WTC11 (cell line): ENCODE measurements at regions not wholly inside any gene's neighbourhood (a gene's known extent, or its start where the extent isn't known, plus 50 kb on each side); places are given as distances from the start of the nearest gene placed in this dataset.

Experiments used
- ATAC-seq: fragments of 200-7000 bp; cut with Tn5 transposase; 2 replicates; pipeline ENCODE4 v1.10.0; 2021; ENCODE audit warnings: mild to moderate bottlenecking, moderate library complexity
- CTCF ChIA-PET: fragments of 300-600 bp; sonication (Branson Sonifier 250); formaldehyde crosslinking; loops from one replicate; lab custom pipeline; 2021; ENCODE audit warnings: antibody characterized with exemption; lab: Charles Lee
- POLR2A ChIA-PET: fragments of 350-600 bp; sonication (Branson Sonifier 250); formaldehyde crosslinking; loops from one replicate; lab custom pipeline; 2021; ENCODE audit warnings: antibody characterized with exemption; lab: Charles Lee
- DNase-seq: peaks from one replicate; pipeline ENCODE4 v3.0.0; 2021; ENCODE audit warnings: low spot score
- H3K27ac Mint-ChIP-seq: 2 replicates; pipeline ENCODE4 v1.8.0; 2021; ENCODE audit warnings: mixed read lengths
- H3K27me3 Mint-ChIP-seq: 2 replicates; pipeline ENCODE4 v1.8.0; 2021; ENCODE audit warnings: low read depth, mild to moderate bottlenecking, moderate library complexity, mixed read lengths
- H3K36me3 Mint-ChIP-seq: 2 replicates; pipeline ENCODE4 v1.8.0; 2021; ENCODE audit warnings: mixed read lengths
- H3K4me1 Mint-ChIP-seq: 2 replicates; pipeline ENCODE4 v1.8.0; 2022; ENCODE audit warnings: mixed read lengths
- H3K4me3 Mint-ChIP-seq: 2 replicates; pipeline ENCODE4 v1.8.0; 2021; ENCODE audit warnings: mild to moderate bottlenecking, moderate library complexity, mixed read lengths
- H3K9me3 Mint-ChIP-seq: 2 replicates; pipeline ENCODE4 v1.8.0; 2021; ENCODE audit warnings: mixed read lengths
- CREM ChIP-seq: sonication (generic); formaldehyde crosslinking; IDR thresholded peaks from 2 replicates; pipeline ENCODE4 v1.8.1; 2022; ENCODE audit warnings: mild to moderate bottlenecking, missing genetic modification reagents, moderate library complexity
- ETV6 ChIP-seq: sonication (generic); formaldehyde crosslinking; IDR thresholded peaks from 2 replicates; pipeline ENCODE4 v1.8.1; 2022; ENCODE audit warnings: mild to moderate bottlenecking, missing genetic modification reagents
- GRHL2 ChIP-seq: fragments of 250-450 bp; sonication (Bioruptor Pico); IDR thresholded peaks from 2 replicates; pipeline ENCODE4 v1.8.0; 2022; ENCODE audit warnings: mild to moderate bottlenecking, moderate library complexity; ENCODE audit not compliant: insufficient replicate concordance, severe bottlenecking
- HMGA2 ChIP-seq: fragments of 250-450 bp; sonication (Bioruptor Pico); IDR thresholded peaks from 2 replicates; pipeline ENCODE4 v1.4.0; 2021; ENCODE audit warnings: mild to moderate bottlenecking, moderate library complexity
- SP1 ChIP-seq: sonication (generic); formaldehyde crosslinking; conservative IDR thresholded peaks from 2 replicates; pipeline ENCODE4 v1.8.1; 2022; ENCODE audit warnings: missing genetic modification reagents
- TCF7 ChIP-seq: sonication (generic); formaldehyde crosslinking; IDR thresholded peaks from 2 replicates; pipeline ENCODE4 v1.8.0; 2022; ENCODE audit warnings: mild to moderate bottlenecking, low read depth, missing genetic modification reagents, moderate library complexity
- ZNF138 ChIP-seq: sonication (generic); formaldehyde crosslinking; conservative IDR thresholded peaks from 2 replicates; pipeline ENCODE4 v1.8.1; 2022; ENCODE audit warnings: mild to moderate bottlenecking, moderate library complexity, missing genetic modification reagents
- ZNF396 ChIP-seq: fragments of 250-450 bp; sonication (Bioruptor Pico); IDR thresholded peaks from 2 replicates; pipeline ENCODE4 v1.8.0; 2021; ENCODE audit warnings: mild to moderate bottlenecking, moderate library complexity, borderline replicate concordance
- TF ChIP-seq, protein P1 (sequence below): fragments of 200-600 bp; IDR thresholded peaks from 2 replicates; pipeline ENCODE4 v1.8.0; 2022; ENCODE audit warnings: antibody characterized with exemption
- TF ChIP-seq, protein P2 (sequence below): sonication (generic); formaldehyde crosslinking; IDR thresholded peaks from 2 replicates; pipeline ENCODE4 v1.8.1; 2023; ENCODE audit warnings: mild to moderate bottlenecking, missing genetic modification reagents, moderate library complexity
- TF ChIP-seq, protein P3 (sequence below): fragments of 250-450 bp; sonication (Bioruptor Pico); conservative IDR thresholded peaks from 2 replicates; pipeline ENCODE4 v1.9.0; 2021; ENCODE audit warnings: mild to moderate bottlenecking
- TF ChIP-seq, protein P4 (sequence below): fragments of 250-450 bp; sonication (Bioruptor Pico); IDR thresholded peaks from 2 replicates; pipeline ENCODE4 v1.8.0; 2021; ENCODE audit warnings: mild to moderate bottlenecking
- TF ChIP-seq, protein P5 (sequence below): sonication (generic); formaldehyde crosslinking; IDR thresholded peaks from 2 replicates; pipeline ENCODE4 v1.8.0; 2023; ENCODE audit warnings: mild to moderate bottlenecking, missing genetic modification reagents
- TF ChIP-seq, protein P6 (sequence below): sonication (generic); formaldehyde crosslinking; IDR thresholded peaks from 2 replicates; pipeline ENCODE4 v1.8.1; 2023; ENCODE audit warnings: mild to moderate bottlenecking, missing genetic modification reagents
- TF ChIP-seq, protein P7 (sequence below): fragments of 250-450 bp; sonication (Bioruptor Pico); IDR thresholded peaks from 2 replicates; pipeline ENCODE4 v1.9.0; 2021; ENCODE audit warnings: mild to moderate bottlenecking
- TF ChIP-seq, protein P8 (sequence below): sonication (generic); formaldehyde crosslinking; IDR thresholded peaks from 2 replicates; pipeline ENCODE4 v1.8.1; 2023; ENCODE audit warnings: mild to moderate bottlenecking, missing genetic modification reagents, moderate library complexity

DNA sequence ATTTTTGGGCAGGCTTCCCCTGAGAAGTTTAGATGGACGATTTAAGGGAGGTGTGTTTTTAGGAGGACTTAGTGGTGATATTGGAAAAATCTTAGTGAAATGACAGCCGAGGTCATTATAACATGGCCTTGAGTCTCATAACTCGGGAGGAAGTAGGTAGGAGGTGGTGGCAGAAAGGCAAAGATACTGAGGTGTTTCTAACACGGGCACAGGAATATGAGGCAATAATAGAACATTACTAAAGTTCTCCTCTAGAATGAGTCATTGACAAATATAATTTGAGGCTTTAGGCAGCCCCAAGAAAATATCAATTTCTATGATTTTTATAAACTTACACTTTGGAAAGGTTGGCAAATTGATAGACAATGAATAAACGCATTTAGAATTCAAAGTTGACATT, 146.1 kb upstream of the ZEB2 start (continued):
- TF ChIP-seq, protein P1, sequence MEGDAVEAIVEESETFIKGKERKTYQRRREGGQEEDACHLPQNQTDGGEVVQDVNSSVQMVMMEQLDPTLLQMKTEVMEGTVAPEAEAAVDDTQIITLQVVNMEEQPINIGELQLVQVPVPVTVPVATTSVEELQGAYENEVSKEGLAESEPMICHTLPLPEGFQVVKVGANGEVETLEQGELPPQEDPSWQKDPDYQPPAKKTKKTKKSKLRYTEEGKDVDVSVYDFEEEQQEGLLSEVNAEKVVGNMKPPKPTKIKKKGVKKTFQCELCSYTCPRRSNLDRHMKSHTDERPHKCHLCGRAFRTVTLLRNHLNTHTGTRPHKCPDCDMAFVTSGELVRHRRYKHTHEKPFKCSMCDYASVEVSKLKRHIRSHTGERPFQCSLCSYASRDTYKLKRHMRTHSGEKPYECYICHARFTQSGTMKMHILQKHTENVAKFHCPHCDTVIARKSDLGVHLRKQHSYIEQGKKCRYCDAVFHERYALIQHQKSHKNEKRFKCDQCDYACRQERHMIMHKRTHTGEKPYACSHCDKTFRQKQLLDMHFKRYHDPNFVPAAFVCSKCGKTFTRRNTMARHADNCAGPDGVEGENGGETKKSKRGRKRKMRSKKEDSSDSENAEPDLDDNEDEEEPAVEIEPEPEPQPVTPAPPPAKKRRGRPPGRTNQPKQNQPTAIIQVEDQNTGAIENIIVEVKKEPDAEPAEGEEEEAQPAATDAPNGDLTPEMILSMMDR = no peak

DNA sequence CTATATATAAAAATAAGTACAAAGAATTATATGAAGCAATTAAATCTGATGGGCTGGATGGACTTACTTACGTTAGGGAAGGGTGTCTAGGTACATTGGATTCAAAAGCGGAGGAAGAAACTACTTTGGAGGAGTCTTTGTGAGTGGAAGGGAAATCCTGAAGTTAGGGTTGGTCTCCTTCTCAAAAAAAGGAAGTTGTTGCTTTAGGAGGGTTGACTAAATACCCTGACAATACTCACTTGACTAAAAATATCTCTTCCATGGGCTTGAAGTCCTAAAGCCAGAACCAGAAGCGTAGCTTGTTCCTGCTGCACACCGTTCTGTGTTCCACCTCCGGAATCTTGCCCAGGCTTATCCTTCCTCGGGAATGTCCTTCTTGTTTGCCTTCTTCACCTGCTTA, 143.3 kb upstream of the ZEB2 start:
- Mint-ChIP-seq H3K27me3 (no peaks in the 10 kb centered on the region), H3K36me3 (no peaks in the 10 kb centered on the region), H3K9me3 (no peaks in the 10 kb centered on the region), H3K4me3 (no peak overlapping the region), H3K27ac (no peak overlapping the region), H3K4me1 (peaks cover 34% of the 10 kb centered on the region)
- no peak for ATAC-seq
- CTCF ChIA-PET = no interaction called here
- no peak for TF ChIP-seq GRHL2 (CRISPR knock-in tag)
- TF ChIP-seq, protein P2, sequence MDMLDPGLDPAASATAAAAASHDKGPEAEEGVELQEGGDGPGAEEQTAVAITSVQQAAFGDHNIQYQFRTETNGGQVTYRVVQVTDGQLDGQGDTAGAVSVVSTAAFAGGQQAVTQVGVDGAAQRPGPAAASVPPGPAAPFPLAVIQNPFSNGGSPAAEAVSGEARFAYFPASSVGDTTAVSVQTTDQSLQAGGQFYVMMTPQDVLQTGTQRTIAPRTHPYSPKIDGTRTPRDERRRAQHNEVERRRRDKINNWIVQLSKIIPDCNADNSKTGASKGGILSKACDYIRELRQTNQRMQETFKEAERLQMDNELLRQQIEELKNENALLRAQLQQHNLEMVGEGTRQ (CRISPR knock-in tag) = no peak
- DNase-seq = no peak
- POLR2A ChIA-PET = no interaction called here

DNA sequence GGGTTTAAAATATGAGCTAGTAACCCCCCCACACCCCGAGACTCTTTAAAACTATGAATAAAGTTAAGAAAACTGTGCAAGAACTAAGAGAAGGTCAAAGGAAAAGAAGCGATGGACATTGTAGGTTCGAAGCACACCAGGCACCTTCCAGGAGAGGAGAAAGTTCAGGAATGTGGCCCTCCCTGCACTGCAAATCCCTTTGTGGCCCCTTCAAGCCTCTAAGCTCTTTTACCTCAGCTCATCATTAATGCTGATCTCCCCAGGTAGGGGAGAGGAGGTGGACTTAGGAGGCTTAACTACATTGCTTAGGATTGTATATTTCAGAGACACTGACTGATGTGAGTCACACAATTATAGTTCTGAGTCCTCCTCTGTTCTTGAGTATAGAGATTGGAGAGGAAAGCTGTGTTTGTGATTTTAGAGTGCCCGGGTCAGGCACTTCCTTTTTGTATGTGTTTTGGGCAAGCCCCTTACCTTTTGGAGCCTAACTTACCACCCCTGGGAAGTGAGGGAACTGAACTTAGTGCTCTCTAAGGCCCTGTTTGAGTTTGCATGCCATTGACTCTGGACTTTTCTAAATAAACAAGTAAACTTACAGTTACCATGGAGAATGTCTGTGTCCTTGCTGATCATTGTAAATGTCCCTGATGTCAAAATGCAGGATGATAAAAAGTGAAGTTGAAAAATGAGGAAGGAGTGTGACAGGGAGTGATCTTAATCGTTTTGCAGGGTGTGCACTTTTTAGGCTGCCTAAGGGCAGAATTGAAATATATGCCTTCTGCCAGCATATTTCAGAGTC, 140.8 kb upstream of the ZEB2 start:
- no peak for DNase-seq
- TF ChIP-seq, protein P3, sequence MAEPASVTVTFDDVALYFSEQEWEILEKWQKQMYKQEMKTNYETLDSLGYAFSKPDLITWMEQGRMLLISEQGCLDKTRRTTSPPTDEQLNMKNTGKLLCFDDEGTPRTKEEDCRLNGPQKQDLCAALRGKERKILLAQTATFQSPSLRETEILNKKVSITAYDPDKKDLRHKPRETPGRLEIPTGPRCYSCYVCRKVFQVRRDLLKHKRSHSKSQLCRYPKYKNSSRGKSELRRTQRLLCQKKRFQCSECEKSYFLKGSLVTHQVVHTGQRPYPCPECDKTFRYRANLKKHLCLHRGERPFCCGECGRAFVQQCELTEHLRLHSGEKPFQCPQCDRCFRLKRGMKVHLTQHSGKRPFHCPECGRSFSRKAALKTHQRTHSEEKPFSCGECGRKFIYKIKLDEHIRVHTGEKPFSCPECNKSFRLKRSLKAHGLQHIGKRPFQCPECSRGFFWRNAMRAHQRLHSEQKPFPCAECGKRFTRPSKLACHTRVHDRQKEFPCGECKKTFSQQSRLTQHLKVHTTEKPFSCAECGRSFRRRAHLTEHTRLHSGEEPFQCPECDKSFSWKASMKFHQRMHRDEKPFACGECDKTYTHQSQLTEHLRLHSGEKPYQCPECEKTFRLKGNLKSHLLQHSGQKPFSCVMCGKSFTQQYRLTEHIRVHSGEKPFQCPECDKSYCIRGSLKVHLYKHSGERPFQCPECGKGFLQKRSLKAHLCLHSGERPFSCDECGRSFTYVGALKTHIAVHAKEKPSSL = no peak
- TF ChIP-seq TCF7 (no peak), ZNF396 (no peak), SP1 (CRISPR knock-in tag) (no peak), ZNF138 (CRISPR knock-in tag) (no peak), CREM (CRISPR knock-in tag) (no peak), HMGA2 (CRISPR knock-in tag) (no peak), ETV6 (no peak)
- TF ChIP-seq, protein P4, sequence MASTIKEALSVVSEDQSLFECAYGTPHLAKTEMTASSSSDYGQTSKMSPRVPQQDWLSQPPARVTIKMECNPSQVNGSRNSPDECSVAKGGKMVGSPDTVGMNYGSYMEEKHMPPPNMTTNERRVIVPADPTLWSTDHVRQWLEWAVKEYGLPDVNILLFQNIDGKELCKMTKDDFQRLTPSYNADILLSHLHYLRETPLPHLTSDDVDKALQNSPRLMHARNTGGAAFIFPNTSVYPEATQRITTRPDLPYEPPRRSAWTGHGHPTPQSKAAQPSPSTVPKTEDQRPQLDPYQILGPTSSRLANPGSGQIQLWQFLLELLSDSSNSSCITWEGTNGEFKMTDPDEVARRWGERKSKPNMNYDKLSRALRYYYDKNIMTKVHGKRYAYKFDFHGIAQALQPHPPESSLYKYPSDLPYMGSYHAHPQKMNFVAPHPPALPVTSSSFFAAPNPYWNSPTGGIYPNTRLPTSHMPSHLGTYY (CRISPR knock-in tag) = no peak
- TF ChIP-seq, protein P5, sequence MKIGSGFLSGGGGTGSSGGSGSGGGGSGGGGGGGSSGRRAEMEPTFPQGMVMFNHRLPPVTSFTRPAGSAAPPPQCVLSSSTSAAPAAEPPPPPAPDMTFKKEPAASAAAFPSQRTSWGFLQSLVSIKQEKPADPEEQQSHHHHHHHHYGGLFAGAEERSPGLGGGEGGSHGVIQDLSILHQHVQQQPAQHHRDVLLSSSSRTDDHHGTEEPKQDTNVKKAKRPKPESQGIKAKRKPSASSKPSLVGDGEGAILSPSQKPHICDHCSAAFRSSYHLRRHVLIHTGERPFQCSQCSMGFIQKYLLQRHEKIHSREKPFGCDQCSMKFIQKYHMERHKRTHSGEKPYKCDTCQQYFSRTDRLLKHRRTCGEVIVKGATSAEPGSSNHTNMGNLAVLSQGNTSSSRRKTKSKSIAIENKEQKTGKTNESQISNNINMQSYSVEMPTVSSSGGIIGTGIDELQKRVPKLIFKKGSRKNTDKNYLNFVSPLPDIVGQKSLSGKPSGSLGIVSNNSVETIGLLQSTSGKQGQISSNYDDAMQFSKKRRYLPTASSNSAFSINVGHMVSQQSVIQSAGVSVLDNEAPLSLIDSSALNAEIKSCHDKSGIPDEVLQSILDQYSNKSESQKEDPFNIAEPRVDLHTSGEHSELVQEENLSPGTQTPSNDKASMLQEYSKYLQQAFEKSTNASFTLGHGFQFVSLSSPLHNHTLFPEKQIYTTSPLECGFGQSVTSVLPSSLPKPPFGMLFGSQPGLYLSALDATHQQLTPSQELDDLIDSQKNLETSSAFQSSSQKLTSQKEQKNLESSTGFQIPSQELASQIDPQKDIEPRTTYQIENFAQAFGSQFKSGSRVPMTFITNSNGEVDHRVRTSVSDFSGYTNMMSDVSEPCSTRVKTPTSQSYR (CRISPR knock-in tag) = no peak
- TF ChIP-seq, protein P6, sequence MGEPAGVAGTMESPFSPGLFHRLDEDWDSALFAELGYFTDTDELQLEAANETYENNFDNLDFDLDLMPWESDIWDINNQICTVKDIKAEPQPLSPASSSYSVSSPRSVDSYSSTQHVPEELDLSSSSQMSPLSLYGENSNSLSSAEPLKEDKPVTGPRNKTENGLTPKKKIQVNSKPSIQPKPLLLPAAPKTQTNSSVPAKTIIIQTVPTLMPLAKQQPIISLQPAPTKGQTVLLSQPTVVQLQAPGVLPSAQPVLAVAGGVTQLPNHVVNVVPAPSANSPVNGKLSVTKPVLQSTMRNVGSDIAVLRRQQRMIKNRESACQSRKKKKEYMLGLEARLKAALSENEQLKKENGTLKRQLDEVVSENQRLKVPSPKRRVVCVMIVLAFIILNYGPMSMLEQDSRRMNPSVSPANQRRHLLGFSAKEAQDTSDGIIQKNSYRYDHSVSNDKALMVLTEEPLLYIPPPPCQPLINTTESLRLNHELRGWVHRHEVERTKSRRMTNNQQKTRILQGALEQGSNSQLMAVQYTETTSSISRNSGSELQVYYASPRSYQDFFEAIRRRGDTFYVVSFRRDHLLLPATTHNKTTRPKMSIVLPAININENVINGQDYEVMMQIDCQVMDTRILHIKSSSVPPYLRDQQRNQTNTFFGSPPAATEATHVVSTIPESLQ (CRISPR knock-in tag) = no peak
- TF ChIP-seq, protein P7, sequence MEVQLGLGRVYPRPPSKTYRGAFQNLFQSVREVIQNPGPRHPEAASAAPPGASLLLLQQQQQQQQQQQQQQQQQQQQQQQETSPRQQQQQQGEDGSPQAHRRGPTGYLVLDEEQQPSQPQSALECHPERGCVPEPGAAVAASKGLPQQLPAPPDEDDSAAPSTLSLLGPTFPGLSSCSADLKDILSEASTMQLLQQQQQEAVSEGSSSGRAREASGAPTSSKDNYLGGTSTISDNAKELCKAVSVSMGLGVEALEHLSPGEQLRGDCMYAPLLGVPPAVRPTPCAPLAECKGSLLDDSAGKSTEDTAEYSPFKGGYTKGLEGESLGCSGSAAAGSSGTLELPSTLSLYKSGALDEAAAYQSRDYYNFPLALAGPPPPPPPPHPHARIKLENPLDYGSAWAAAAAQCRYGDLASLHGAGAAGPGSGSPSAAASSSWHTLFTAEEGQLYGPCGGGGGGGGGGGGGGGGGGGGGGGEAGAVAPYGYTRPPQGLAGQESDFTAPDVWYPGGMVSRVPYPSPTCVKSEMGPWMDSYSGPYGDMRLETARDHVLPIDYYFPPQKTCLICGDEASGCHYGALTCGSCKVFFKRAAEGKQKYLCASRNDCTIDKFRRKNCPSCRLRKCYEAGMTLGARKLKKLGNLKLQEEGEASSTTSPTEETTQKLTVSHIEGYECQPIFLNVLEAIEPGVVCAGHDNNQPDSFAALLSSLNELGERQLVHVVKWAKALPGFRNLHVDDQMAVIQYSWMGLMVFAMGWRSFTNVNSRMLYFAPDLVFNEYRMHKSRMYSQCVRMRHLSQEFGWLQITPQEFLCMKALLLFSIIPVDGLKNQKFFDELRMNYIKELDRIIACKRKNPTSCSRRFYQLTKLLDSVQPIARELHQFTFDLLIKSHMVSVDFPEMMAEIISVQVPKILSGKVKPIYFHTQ = no peak
- TF ChIP-seq, protein P8, sequence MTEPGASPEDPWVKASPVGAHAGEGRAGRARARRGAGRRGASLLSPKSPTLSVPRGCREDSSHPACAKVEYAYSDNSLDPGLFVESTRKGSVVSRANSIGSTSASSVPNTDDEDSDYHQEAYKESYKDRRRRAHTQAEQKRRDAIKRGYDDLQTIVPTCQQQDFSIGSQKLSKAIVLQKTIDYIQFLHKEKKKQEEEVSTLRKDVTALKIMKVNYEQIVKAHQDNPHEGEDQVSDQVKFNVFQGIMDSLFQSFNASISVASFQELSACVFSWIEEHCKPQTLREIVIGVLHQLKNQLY (CRISPR knock-in tag) = no peak

More for the DNA sequence above, 140.8 kb upstream of the ZEB2 start:
- Mint-ChIP-seq H3K27me3 (no peaks in the 10 kb centered on the region), H3K4me1 (peaks cover 23% of the 10 kb centered on the region), H3K9me3 (no peaks in the 10 kb centered on the region), H3K27ac (peak overlapping the region; percentile 29), H3K4me3 (no peak overlapping the region), H3K36me3 (no peaks in the 10 kb centered on the region)
- ChIA-PET POLR2A (interaction anchor here (0.7 kb wide), 1 partner anchor 12 kb away, joined by 3 read pairs; no protein-coding TSS in a partner anchor), CTCF (no interaction called here)
- peak; percentile 68 for ATAC-seq
